OCI-LY3 (cell line): ENCODE measurements at regions not wholly inside any gene's neighbourhood (a gene's known extent, or its start where the extent isn't known, plus 50 kb on each side); places are given as distances from the start of the nearest gene placed in this dataset.

Experiments used
- EZH2phosphoT487 ChIP-seq: fragments of 200-600 bp; shearing (Covaris generic); IDR thresholded peaks from 2 replicates; pipeline ENCODE4 v1.6.1; 2018; ENCODE audit warnings: antibody characterized with exemption, mixed run types, low read depth
- TF ChIP-seq, protein P1 (sequence below): fragments of 200-600, 300-600 bp; sonication (generic); IDR thresholded peaks from 2 replicates; pipeline ENCODE4 v1.5.1; 2014; ENCODE audit warnings: antibody characterized with exemption, low read length, low read depth

DNA sequence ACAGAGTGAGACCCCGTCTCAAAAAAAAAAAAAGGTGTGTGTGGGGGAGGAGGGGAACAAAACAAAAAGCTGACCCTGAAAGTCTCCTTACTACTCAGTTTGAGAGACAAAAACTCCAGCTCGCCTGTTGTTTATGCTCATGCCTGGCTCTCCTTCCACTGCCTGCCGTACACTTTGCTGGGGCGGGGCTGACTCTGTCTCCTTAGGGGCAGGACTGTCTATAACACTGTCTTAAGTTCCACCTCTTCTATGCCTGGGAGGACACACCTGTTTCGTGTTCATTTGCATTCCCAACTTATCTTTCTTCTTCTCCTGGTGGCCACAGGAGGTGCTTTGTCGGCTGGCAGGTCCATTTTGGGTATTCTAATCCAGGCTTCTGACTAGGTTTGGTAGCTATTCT lies 81.4 kb downstream of the MTNR1A start:
- TF ChIP-seq, protein P1, sequence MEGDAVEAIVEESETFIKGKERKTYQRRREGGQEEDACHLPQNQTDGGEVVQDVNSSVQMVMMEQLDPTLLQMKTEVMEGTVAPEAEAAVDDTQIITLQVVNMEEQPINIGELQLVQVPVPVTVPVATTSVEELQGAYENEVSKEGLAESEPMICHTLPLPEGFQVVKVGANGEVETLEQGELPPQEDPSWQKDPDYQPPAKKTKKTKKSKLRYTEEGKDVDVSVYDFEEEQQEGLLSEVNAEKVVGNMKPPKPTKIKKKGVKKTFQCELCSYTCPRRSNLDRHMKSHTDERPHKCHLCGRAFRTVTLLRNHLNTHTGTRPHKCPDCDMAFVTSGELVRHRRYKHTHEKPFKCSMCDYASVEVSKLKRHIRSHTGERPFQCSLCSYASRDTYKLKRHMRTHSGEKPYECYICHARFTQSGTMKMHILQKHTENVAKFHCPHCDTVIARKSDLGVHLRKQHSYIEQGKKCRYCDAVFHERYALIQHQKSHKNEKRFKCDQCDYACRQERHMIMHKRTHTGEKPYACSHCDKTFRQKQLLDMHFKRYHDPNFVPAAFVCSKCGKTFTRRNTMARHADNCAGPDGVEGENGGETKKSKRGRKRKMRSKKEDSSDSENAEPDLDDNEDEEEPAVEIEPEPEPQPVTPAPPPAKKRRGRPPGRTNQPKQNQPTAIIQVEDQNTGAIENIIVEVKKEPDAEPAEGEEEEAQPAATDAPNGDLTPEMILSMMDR = no peak
- TF ChIP-seq EZH2phosphoT487 = no peak
